ENCODE measurements at regions not wholly inside any gene's neighbourhood (a gene's known extent, or its start where the extent isn't known, plus 50 kb on each side); places are given as distances from the start of the nearest gene placed in this dataset.

DNA sequence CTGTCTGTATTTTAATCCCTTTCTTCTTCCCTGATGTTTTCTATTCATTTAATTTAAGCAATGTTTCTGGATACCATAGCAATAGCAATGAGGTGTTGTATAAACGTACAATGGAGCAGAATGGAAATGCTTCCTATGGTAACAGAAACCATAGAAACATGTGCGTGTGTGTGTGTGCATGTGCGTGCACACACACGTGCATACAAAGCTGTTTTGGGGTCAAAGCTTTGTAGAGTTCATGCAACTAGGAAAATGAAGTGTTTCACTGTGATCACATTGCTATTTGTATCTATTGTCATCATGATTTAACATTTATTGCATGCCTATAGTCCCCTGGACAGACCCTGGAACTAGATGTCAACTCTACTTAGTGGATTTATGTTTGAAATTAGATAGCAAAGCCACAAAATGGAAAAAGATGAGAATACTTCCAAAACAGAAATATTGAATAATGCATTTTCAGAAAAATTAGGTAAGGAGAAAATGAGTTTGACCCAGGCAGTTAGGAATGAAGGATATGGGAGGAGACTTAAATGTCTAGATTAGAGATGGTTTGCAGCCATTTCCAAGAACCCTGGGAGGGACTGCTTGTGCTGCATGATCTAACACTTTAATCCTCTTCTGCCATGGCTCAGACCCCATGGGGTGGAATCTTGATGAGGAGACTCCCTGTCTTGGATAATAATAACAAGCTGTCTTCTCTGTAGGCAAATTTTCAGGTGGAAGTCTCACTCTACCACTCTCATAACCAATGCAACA, 124.4 kb downstream of the TRMT11 start:
- DNase-seq (peak in 2 of 3 donors; percentile 21 to 25), ATAC-seq (ENCODE audit: insufficient read depth, low FRiP score) (no peak)
- Histone ChIP-seq H3K9ac (ENCODE audit: insufficient read depth in 1 of 2, low read length in 2 of 2) (no peak overlapping the region), H3K27me3 (ENCODE audit: control insufficient read depth in 3 of 3, insufficient read depth in 3 of 3, low read length in 2 of 3) (no peaks in the 10 kb centered on the region), H3K4me3 (no peak overlapping the region), H3K9me3 (ENCODE audit: control insufficient read depth in 4 of 4, insufficient read depth in 3 of 4, low read length in 3 of 4) (no peaks in the 10 kb centered on the region), H3K36me3 (ENCODE audit: control insufficient read depth in 4 of 4, insufficient read depth in 4 of 4, low read length in 4 of 4) (no peaks in the 10 kb centered on the region), H3K4me1 (ENCODE audit: control insufficient read depth in 5 of 5, insufficient read depth in 5 of 5, low read length in 5 of 5) (peaks cover 0 to 5% (median 0%) of the 10 kb centered on the region in 5 donors), H3K27ac (ENCODE audit: low read depth in 1 of 2, low read length in 1 of 2) (no peak overlapping the region)
- WGBS, 2 donors, result 92 to 93% methylated on average over 4 of the region's 4 CpGs
- TF ChIP-seq, protein P1, sequence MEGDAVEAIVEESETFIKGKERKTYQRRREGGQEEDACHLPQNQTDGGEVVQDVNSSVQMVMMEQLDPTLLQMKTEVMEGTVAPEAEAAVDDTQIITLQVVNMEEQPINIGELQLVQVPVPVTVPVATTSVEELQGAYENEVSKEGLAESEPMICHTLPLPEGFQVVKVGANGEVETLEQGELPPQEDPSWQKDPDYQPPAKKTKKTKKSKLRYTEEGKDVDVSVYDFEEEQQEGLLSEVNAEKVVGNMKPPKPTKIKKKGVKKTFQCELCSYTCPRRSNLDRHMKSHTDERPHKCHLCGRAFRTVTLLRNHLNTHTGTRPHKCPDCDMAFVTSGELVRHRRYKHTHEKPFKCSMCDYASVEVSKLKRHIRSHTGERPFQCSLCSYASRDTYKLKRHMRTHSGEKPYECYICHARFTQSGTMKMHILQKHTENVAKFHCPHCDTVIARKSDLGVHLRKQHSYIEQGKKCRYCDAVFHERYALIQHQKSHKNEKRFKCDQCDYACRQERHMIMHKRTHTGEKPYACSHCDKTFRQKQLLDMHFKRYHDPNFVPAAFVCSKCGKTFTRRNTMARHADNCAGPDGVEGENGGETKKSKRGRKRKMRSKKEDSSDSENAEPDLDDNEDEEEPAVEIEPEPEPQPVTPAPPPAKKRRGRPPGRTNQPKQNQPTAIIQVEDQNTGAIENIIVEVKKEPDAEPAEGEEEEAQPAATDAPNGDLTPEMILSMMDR (IDR thresholded peaks at IDR 0.05; ENCODE audit: control extremely low read depth, extremely low read depth), result no peak

DNA sequence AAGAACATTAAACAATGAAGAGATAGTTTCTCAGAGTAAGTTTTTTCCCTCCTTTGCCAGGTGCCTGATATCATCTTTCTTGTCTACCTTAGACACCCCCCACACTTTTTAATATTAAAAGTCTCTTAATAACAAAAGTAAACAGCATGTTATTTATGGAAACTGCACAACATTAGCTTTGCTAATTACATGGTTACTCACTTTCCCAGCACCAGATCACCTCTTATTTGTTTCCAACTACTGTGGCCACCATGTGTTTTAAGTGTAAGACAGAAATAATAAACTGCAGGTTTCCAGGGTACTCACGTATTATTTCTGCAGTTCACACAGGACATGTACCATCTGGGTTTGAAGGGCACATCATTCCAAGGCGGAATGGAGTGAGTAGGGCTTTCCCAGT, 125.0 kb downstream of the TRMT11 start:
- no peak overlapping the region for H3K4me3 ChIP-seq
- WGBS, 2 donors, result 84 to 90% methylated on average over 2 of the region's 2 CpGs
- peaks cover 0 to 5% (median 0%) of the 10 kb centered on the region in 5 donors for H3K4me1 ChIP-seq (ENCODE audit: control insufficient read depth in 5 of 5, insufficient read depth in 5 of 5, low read length in 5 of 5)
- no peaks in the 10 kb centered on the region for H3K36me3 ChIP-seq (ENCODE audit: control insufficient read depth in 4 of 4, insufficient read depth in 4 of 4, low read length in 4 of 4)
- no peak overlapping the region for H3K9ac ChIP-seq (ENCODE audit: insufficient read depth in 1 of 2, low read length in 2 of 2)
- no peaks in the 10 kb centered on the region for H3K9me3 ChIP-seq (ENCODE audit: control insufficient read depth in 4 of 4, insufficient read depth in 3 of 4, low read length in 3 of 4)
- ATAC-seq (ENCODE audit: insufficient read depth, low FRiP score) (no peak), DNase-seq (no peak)
- no peak overlapping the region for H3K27ac ChIP-seq (ENCODE audit: low read depth in 1 of 2, low read length in 1 of 2)
- no peaks in the 10 kb centered on the region for H3K27me3 ChIP-seq (ENCODE audit: control insufficient read depth in 3 of 3, insufficient read depth in 3 of 3, low read length in 2 of 3)
- TF ChIP-seq, protein P1 (IDR thresholded peaks at IDR 0.05; ENCODE audit: control extremely low read depth, extremely low read depth), result no peak

DNA sequence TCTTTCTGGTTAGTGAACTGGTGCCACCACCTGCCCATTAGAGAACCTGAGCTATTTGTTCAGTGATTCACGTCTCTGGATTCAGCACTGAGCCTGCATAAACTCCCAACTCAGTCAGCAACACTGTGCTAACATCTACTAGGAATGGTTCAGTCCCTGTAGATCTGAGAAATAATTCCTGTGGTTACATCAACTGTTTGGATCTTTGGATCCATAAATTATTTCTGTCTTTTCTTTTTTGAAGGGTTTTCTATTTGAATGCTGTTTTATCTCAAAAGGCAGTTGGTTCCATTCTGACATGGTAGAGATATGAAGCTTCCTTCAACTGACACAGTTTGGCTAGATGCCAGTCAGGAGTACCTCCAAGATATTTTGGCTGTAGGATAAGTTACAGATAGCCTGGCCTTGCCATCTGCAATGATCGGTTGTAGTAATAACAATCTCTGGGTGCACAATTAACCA, 125.9 kb downstream of the TRMT11 start:
- H3K36me3 ChIP-seq (ENCODE audit: control insufficient read depth in 4 of 4, insufficient read depth in 4 of 4, low read length in 4 of 4), result no peaks in the 10 kb centered on the region
- TF ChIP-seq, protein P1 (IDR thresholded peaks at IDR 0.05; ENCODE audit: control extremely low read depth, extremely low read depth), result no peak
- H3K27me3 ChIP-seq (ENCODE audit: control insufficient read depth in 3 of 3, insufficient read depth in 3 of 3, low read length in 2 of 3), result no peaks in the 10 kb centered on the region
- H3K4me1 ChIP-seq (ENCODE audit: control insufficient read depth in 5 of 5, insufficient read depth in 5 of 5, low read length in 5 of 5), result peaks cover 0 to 5% (median 0%) of the 10 kb centered on the region in 5 donors
- ATAC-seq (ENCODE audit: insufficient read depth, low FRiP score), result no peak
- H3K9ac ChIP-seq (ENCODE audit: insufficient read depth in 1 of 2, low read length in 2 of 2), result no peak overlapping the region
- H3K4me3 ChIP-seq, result no peak overlapping the region
- 49 to 54% methylated on average over 2 of the region's 2 CpGs for WGBS, 2 donors
- H3K9me3 ChIP-seq (ENCODE audit: control insufficient read depth in 4 of 4, insufficient read depth in 3 of 4, low read length in 3 of 4), result no peaks in the 10 kb centered on the region
- H3K27ac ChIP-seq (ENCODE audit: low read depth in 1 of 2, low read length in 1 of 2), result no peak overlapping the region
- DNase-seq, result no peak
